Keratinocyte (primary cell): ENCODE measurements at regions not wholly inside any gene's neighbourhood (a gene's known extent, or its start where the extent isn't known, plus 50 kb on each side); places are given as distances from the start of the nearest gene placed in this dataset.

Experiments used
- DNase-seq: peaks from one replicate; pipeline ENCODE4 v3.0.0-alpha.2; 2011; ENCODE audit warnings: low read depth, missing footprints, low spot score
- FAIRE-seq: peaks from 2 replicates; lab custom pipeline; 2011; peaks lifted over from hg19 to GRCh38; lab: Jason Lieb, UNC
- H2AFZ ChIP-seq: 2 replicates; pipeline ENCODE4 v1.6.0; 2012; ENCODE audit warnings: low read length, control low read depth, inconsistent platforms; ENCODE audit not compliant: control insufficient read depth
- H3K27ac ChIP-seq: 2 replicates; pipeline ENCODE4 v1.5.1; 2011; ENCODE audit warnings: low read length; ENCODE audit not compliant: control insufficient read depth, insufficient read depth
- H3K27me3 ChIP-seq: 3 replicates; pipeline ENCODE4 v1.6.0; 2011; ENCODE audit warnings: low read length; ENCODE audit not compliant: control insufficient read depth, insufficient read depth; ENCODE audit errors: extremely low read depth
- H3K36me3 ChIP-seq, 2 experiments: 2 replicates in 1 of 2; 3 replicates in 1 of 2; pipeline ENCODE4 v1.5.1; 2011; ENCODE audit warnings: low read length in 2 of 2, mild to moderate bottlenecking in 1 of 2; ENCODE audit not compliant: control insufficient read depth in 2 of 2, insufficient read depth in 2 of 2; ENCODE audit errors: extremely low read depth in 1 of 2
- H3K4me1 ChIP-seq: 3 replicates; pipeline ENCODE4 v1.5.1; 2011; ENCODE audit warnings: low read length; ENCODE audit not compliant: control insufficient read depth, insufficient read depth; ENCODE audit errors: extremely low read depth
- H3K4me2 ChIP-seq: 3 replicates; pipeline ENCODE4 v1.6.0; 2011; ENCODE audit warnings: low read depth, low read length; ENCODE audit not compliant: control insufficient read depth, insufficient read depth; ENCODE audit errors: extremely low read depth
- H3K4me3 ChIP-seq, 3 experiments: fragments of 200-600 bp in 1 of 3; sonication (generic) in 1 of 3; 2 replicates in 2 of 3; 3 replicates in 1 of 3; pipeline ENCODE4 v1.5.1; 2011 to 2016; ENCODE audit warnings: low read length in 3 of 3, mild to moderate bottlenecking in 3 of 3, control low read depth in 2 of 3, inconsistent platforms in 1 of 3, low read depth in 1 of 3, mixed read lengths in 1 of 3, mixed run types in 1 of 3, moderate library complexity in 1 of 3; ENCODE audit not compliant: control insufficient read depth in 2 of 3, insufficient read depth in 2 of 3; ENCODE audit errors: extremely low read depth in 1 of 3
- H3K79me2 ChIP-seq: 2 replicates; pipeline ENCODE4 v1.6.0; 2012; ENCODE audit warnings: low read length; ENCODE audit not compliant: control insufficient read depth, insufficient read depth
- H3K9ac ChIP-seq: 3 replicates; pipeline ENCODE4 v1.6.0; 2011; ENCODE audit warnings: low read length; ENCODE audit not compliant: control insufficient read depth, insufficient read depth; ENCODE audit errors: extremely low read depth
- H3K9me1 ChIP-seq: 3 replicates; pipeline ENCODE4 v1.6.0; 2011; ENCODE audit warnings: low read length; ENCODE audit not compliant: control insufficient read depth, insufficient read depth; ENCODE audit errors: extremely low read depth
- H3K9me3 ChIP-seq: 2 replicates; pipeline ENCODE4 v1.5.1; 2012; ENCODE audit warnings: low read depth, low read length; ENCODE audit not compliant: control insufficient read depth
- H4K20me1 ChIP-seq: 3 replicates; pipeline ENCODE4 v1.6.0; 2011; ENCODE audit warnings: low read length; ENCODE audit not compliant: control insufficient read depth, insufficient read depth; ENCODE audit errors: extremely low read depth
- CTCF ChIP-seq, 3 experiments: IDR thresholded peaks in 1 of 3; conservative IDR thresholded peaks in 1 of 3; optimal IDR thresholded peaks in 1 of 3; 2 replicates in 2 of 3; 3 replicates in 1 of 3; pipeline versions ENCODE3 to v1.5.1; 2011; ENCODE audit warnings: low read length in 3 of 3, mild to moderate bottlenecking in 3 of 3, moderate library complexity in 2 of 3, control low read depth in 1 of 3, inconsistent platforms in 1 of 3; ENCODE audit not compliant: insufficient read depth in 2 of 3; ENCODE audit errors: extremely low read depth in 1 of 3
- EZH2 ChIP-seq: IDR thresholded peaks from one replicate; pipeline ENCODE4 v1.6.1; 2012; ENCODE audit warnings: inconsistent platforms, mild to moderate bottlenecking, low read length, moderate library complexity
- dilution Hi-C: fragments of 300-500 bp; cut with MboI; formaldehyde crosslinking; loops from one replicate; pipeline ENCODE4 v1.7.0; 2020; ENCODE audit warnings: low sequenced_read_pairs; ENCODE audit not compliant: extremely low pct_ligation_motif_present

DNA sequence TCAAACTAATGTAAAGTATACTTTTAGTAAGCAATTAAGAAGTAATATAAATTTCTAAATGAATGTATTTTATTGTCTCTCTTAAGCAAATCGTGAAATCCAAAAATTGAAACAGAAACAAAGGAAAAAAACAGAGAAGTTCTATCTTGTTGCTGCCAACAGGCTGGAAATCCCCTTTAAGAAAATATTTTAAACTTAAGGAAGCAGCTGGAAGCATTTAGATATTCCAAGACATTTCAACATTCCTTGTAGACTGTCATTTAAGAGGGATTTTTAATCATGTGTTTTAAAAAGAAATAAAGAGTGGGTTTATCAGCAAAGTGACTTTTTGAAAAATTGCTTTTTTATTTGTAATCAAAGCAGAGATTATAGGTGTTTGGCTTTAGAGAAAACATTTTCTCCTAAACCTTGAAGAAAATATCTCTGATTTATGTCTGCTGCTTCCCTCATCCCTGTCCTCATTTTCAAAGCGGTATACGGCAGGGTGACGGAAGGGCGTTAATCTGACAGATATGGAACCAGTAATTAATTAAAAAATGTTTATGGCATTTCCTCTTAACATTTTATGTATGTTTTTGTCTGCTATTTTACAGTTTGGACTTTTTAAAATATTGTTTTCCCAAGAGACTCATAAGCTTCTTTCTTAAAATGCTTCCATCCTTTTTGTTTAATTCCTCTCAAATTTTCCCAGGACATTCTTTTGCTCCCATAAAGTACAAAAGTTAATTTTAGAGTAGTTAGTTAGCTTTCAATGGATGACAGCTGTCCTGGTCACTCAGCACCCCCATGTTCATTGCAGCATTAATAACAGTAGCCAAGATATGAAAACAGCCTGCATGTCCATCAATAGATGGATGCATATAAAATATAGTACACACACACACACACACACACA, 245.6 kb downstream of the LURAP1L start:
- Histone ChIP-seq H3K4me1 (peaks cover 5% of the 10 kb centered on the region), H3K27me3 (no peaks in the 10 kb centered on the region), H3K9ac (no peak overlapping the region), H3K9me1 (no peaks in the 10 kb centered on the region), H3K36me3 (no peaks in the 10 kb centered on the region), H3K9me3 (no peaks in the 10 kb centered on the region), H4K20me1 (no peaks in the 10 kb centered on the region), H3K4me3 (no peak overlapping the region), H3K4me2 (no peak overlapping the region), H3K27ac (no peak overlapping the region), H2AFZ (no peak overlapping the region), H3K79me2 (no peaks in the 10 kb centered on the region)
- no peak for TF ChIP-seq EZH2
- TF ChIP-seq CTCF (optimal IDR thresholded peaks at IDR 0.05 in 1 of 3, IDR thresholded peaks at IDR 0.05 in 1 of 3, conservative IDR thresholded peaks at IDR 0.05 in 1 of 3; ENCODE audit: extremely low read depth in 1 of 3, insufficient read depth in 2 of 3, low read length in 3 of 3), result no peak
- FAIRE-seq (no peak), DNase-seq (no peak)
- dilution Hi-C loops, result no loop called here

GRCh38 chr9:13022756-13023155, 247.9 kb downstream of the LURAP1L start:
- no peak for TF ChIP-seq CTCF (optimal IDR thresholded peaks at IDR 0.05 in 1 of 3, IDR thresholded peaks at IDR 0.05 in 1 of 3, conservative IDR thresholded peaks at IDR 0.05 in 1 of 3; ENCODE audit: extremely low read depth in 1 of 3, insufficient read depth in 2 of 3, low read length in 3 of 3)
- no peak for TF ChIP-seq EZH2
- peak; percentile 26 for FAIRE-seq
- H3K4me2 ChIP-seq, result no peak overlapping the region
- no peak for DNase-seq
- dilution Hi-C loops, result no loop called here
- H3K4me1 ChIP-seq, result peaks cover 9% of the 10 kb centered on the region
- H2AFZ ChIP-seq, result no peak overlapping the region
- H3K4me3 ChIP-seq, result no peak overlapping the region
- H3K79me2 ChIP-seq, result no peaks in the 10 kb centered on the region
- H3K27ac ChIP-seq, result no peak overlapping the region
- no peaks in the 10 kb centered on the region for H3K27me3 ChIP-seq
- H3K9ac ChIP-seq, result no peak overlapping the region
- no peaks in the 10 kb centered on the region for H4K20me1 ChIP-seq
- no peaks in the 10 kb centered on the region for H3K9me3 ChIP-seq
- H3K36me3 ChIP-seq, result no peaks in the 10 kb centered on the region
- H3K9me1 ChIP-seq, result no peaks in the 10 kb centered on the region
